Activated CD4-positive, alpha-beta T cell treated with anti-CD3 and anti-CD28 coated beads, Interleukin-2, Interleukin-4, amounts not matched to agents 100 ng/mL and 50 ng/mL, durations not matched to agents 16 hours and 8 hours (primary cell): ENCODE measurements at regions not wholly inside any gene's neighbourhood (a gene's known extent, or its start where the extent isn't known, plus 50 kb on each side); places are given as distances from the start of the nearest gene placed in this dataset.
"Not testable (repeated sequence)": the region's sequence is repeated elsewhere in the genome, so short reads cannot be mapped to it uniquely, and the experiment has no call there.

Source experiments
- DNase-seq: peaks from one replicate; pipeline ENCODE4 v3.0.0-alpha.2; 2020; ENCODE audit warnings: low spot score

- no peak for DNase-seq
These were observed 66.6 kb downstream of the TNFAIP3 start for GRCh38 chr6:137933696-137934095.

GRCh38 chr6:137936798-137937197 is 69.7 kb downstream of the TNFAIP3 start:
- no peak for DNase-seq

GRCh38 chr6:137937834-137938233 is 70.8 kb downstream of the TNFAIP3 start:
- DNase-seq, result no peak

- DNase-seq, result no peak
These were observed 71.8 kb downstream of the TNFAIP3 start for GRCh38 chr6:137938770-137939379.

- DNase-seq, result no peak
These were observed 74.9 kb downstream of the TNFAIP3 start for GRCh38 chr6:137941995-137942394.

GRCh38 chr6:137942736-137943135 is 75.7 kb downstream of the TNFAIP3 start:
- no peak for DNase-seq

- not testable (repeated sequence) for DNase-seq
These were observed 77.3 kb downstream of the TNFAIP3 start for GRCh38 chr6:137944381-137944780.

GRCh38 chr6:137944793-137945498 is 77.9 kb downstream of the TNFAIP3 start:
- DNase-seq, result peak; percentile 54

GRCh38 chr6:137949686-137950390 is 82.8 kb downstream of the TNFAIP3 start:
- no peak for DNase-seq

- no peak for DNase-seq
These were observed 83.5 kb downstream of the TNFAIP3 start for GRCh38 chr6:137950581-137950980.

- DNase-seq, result no peak
These were observed 84.1 kb downstream of the TNFAIP3 start for GRCh38 chr6:137951064-137951597.

- no peak for DNase-seq
These were observed 85.2 kb downstream of the TNFAIP3 start for GRCh38 chr6:137952247-137952646.

- DNase-seq, result no peak
These were observed 86.7 kb downstream of the TNFAIP3 start for GRCh38 chr6:137953761-137954160.

GRCh38 chr6:137954253-137954652 is 87.2 kb downstream of the TNFAIP3 start:
- no peak for DNase-seq

- no peak for DNase-seq
These were observed 89.0 kb downstream of the TNFAIP3 start for GRCh38 chr6:137956098-137956488.

- no peak for DNase-seq
These were observed 90.4 kb downstream of the TNFAIP3 start for GRCh38 chr6:137957471-137957870.

- DNase-seq, result no peak
These were observed 91.9 kb downstream of the TNFAIP3 start for GRCh38 chr6:137958811-137959565.

- DNase-seq, result no peak
These were observed 95.7 kb downstream of the TNFAIP3 start for GRCh38 chr6:137962725-137963124.

GRCh38 chr6:137964876-137965275 is 97.8 kb downstream of the TNFAIP3 start:
- no peak for DNase-seq

GRCh38 chr6:137967689-137968454 is 100.8 kb downstream of the TNFAIP3 start:
- DNase-seq, result no peak

- no peak for DNase-seq
These were observed 101.4 kb downstream of the TNFAIP3 start for GRCh38 chr6:137968455-137968804.

- DNase-seq, result peak; percentile 47
These were observed 101.8 kb downstream of the TNFAIP3 start for GRCh38 chr6:137968901-137969300.
